PC-3 (cell line): ENCODE measurements at regions not wholly inside any gene's neighbourhood (a gene's known extent, or its start where the extent isn't known, plus 50 kb on each side); places are given as distances from the start of the nearest gene placed in this dataset.

ENCODE experiments used
- EZH2 ChIP-seq: fragments of 300-600 bp; sonication (generic); IDR thresholded peaks from one replicate; pipeline ENCODE4 v1.6.1; 2017; ENCODE audit warnings: antibody characterized with exemption, mild to moderate bottlenecking, low read length; ENCODE audit not compliant: unreplicated experiment
- TF ChIP-seq, protein P1 (sequence below): fragments of 300-600 bp; sonication (generic); conservative IDR thresholded peaks from 2 replicates; pipeline ENCODE4 v1.5.1; 2017; ENCODE audit warnings: antibody characterized with exemption, low read depth, mild to moderate bottlenecking, low read length

DNA sequence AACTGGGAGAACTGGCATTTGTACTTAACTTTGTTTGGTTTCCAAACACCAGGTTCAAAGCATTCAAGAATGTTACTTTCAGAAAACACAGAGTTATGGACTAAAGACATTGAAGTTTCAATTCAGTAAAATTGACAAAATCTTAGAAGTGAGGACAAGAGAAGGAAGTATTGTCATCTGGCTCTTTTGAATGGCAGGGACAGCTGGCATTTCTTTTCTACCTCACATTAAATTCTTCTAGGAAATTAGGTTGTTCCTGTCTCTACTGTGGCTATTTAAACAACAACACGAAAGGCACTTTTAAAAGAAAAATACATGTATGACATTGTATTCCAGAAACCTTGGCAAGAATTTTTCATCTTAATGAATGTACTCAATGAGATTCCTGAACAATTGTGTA lies 600.0 kb upstream of the CA10 start:
- TF ChIP-seq, protein P1, sequence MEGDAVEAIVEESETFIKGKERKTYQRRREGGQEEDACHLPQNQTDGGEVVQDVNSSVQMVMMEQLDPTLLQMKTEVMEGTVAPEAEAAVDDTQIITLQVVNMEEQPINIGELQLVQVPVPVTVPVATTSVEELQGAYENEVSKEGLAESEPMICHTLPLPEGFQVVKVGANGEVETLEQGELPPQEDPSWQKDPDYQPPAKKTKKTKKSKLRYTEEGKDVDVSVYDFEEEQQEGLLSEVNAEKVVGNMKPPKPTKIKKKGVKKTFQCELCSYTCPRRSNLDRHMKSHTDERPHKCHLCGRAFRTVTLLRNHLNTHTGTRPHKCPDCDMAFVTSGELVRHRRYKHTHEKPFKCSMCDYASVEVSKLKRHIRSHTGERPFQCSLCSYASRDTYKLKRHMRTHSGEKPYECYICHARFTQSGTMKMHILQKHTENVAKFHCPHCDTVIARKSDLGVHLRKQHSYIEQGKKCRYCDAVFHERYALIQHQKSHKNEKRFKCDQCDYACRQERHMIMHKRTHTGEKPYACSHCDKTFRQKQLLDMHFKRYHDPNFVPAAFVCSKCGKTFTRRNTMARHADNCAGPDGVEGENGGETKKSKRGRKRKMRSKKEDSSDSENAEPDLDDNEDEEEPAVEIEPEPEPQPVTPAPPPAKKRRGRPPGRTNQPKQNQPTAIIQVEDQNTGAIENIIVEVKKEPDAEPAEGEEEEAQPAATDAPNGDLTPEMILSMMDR, result no peak
- TF ChIP-seq EZH2, result no peak
